ENCODE measurements at regions not wholly inside any gene's neighbourhood (a gene's known extent, or its start where the extent isn't known, plus 50 kb on each side); places are given as distances from the start of the nearest gene placed in this dataset.

DNA sequence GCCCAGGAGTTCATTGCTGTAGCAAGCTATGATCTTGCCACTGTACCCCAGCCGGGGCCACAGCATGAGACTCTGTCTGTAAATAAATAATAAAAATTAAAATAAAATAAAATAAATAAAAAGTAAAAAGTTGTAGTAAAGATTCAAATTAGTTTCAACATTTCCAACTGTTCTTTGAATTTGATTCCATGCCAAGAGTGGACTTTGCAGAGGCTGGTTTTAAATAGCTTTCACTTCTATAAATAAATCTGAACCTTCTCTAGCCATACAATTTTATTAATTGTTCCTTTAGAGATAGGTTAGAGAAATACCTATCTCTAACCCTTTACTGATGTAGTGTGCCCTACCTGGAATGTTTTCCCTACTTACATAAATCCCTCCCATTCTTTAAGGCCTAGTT is 129.7 kb upstream of the SLIT3 start:
- Histone ChIP-seq H3K4me1 (ENCODE audit: control insufficient read depth in 2 of 2, insufficient read depth in 1 of 2, low read depth in 1 of 2, low read length in 2 of 2) (peaks cover 0 to 9% of the 10 kb centered on the region in 2 donors), H3K27ac (replicated peaks; ENCODE audit: low read length) (no peak overlapping the region), H3K9ac (ENCODE audit: low read depth, low read length, poor library complexity) (no peak overlapping the region), H3K79me1 (ENCODE audit: low read depth, low read length) (no peaks in the 10 kb centered on the region), H2AK5ac (ENCODE audit: low read depth, low read length) (no peak overlapping the region), H3K4me2 (ENCODE audit: insufficient read depth, low read length, poor library complexity, severe bottlenecking) (no peak overlapping the region), H2BK15ac (ENCODE audit: low read length) (no peak overlapping the region), H3K14ac (ENCODE audit: low read length) (no peak overlapping the region), H2BK12ac (ENCODE audit: low read length) (no peak overlapping the region), H3K23ac (ENCODE audit: low read depth, low read length, poor library complexity) (no peak overlapping the region), H4K8ac (ENCODE audit: low read depth, low read length) (no peak overlapping the region), H4K91ac (ENCODE audit: low read depth, low read length, poor library complexity) (no peak overlapping the region), H3K18ac (ENCODE audit: low read length) (no peak overlapping the region), H3K9me3 (replicated peaks in 1 of 2; ENCODE audit: control insufficient read depth in 2 of 2, insufficient read depth in 1 of 2, low read depth in 1 of 2, low read length in 2 of 2) (no peaks in the 10 kb centered on the region), H3K36me3 (replicated peaks in 1 of 2; ENCODE audit: control insufficient read depth in 2 of 2, insufficient read depth in 2 of 2, low read length in 2 of 2) (no peaks in the 10 kb centered on the region), H3K27me3 (ENCODE audit: control insufficient read depth in 3 of 3, insufficient read depth in 3 of 3, low read depth in 1 of 3, low read length in 3 of 3) (no peaks in the 10 kb centered on the region), H3K4ac (ENCODE audit: low read length) (no peak overlapping the region), H3K4me3 (ENCODE audit: low read length in 2 of 2) (no peak overlapping the region), H2BK120ac (ENCODE audit: low read depth, low read length) (no peak overlapping the region), H2AFZ (ENCODE audit: low read length) (no peak overlapping the region), H2BK5ac (ENCODE audit: low read length) (no peak overlapping the region)
- no CpG with 5 or more reads among the region's 1 CpG for WGBS, 2 donors (ENCODE audit: extremely low coverage in 2 of 2, insufficient read length in 2 of 2, insufficient replicate concordance in 1 of 2)
- DNase-seq (ENCODE audit: low spot score) = no peak

DNA sequence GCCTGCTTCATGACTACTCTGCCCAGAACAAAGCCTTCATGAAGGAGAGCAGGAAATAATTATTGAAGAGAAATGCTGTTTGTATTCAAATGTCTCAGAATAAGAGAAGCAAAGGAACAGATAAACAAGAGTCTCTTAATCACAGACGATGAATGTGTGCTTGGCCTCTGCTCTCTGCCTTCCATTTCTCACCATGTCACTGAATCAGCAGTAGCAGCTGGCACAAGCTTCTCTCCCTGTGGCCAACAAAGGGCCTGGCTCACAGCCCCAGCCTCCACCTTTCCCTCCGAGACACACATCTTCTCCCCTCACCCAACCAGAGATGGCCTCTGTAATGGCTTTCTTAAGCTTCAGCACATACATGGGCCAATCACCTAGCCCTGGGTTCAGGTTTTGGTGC is 128.1 kb upstream of the SLIT3 start:
- no peak overlapping the region for H4K8ac ChIP-seq (ENCODE audit: low read depth, low read length)
- no peak overlapping the region for H2BK5ac ChIP-seq (ENCODE audit: low read length)
- H3K23ac ChIP-seq (ENCODE audit: low read depth, low read length, poor library complexity) = no peak overlapping the region
- no peak overlapping the region for H2AFZ ChIP-seq (ENCODE audit: low read length)
- H2AK5ac ChIP-seq (ENCODE audit: low read depth, low read length) = no peak overlapping the region
- no peaks in the 10 kb centered on the region for H3K79me1 ChIP-seq (ENCODE audit: low read depth, low read length)
- no peak overlapping the region for H2BK120ac ChIP-seq (ENCODE audit: low read depth, low read length)
- no peaks in the 10 kb centered on the region for H3K9me3 ChIP-seq (replicated peaks in 1 of 2; ENCODE audit: control insufficient read depth in 2 of 2, insufficient read depth in 1 of 2, low read depth in 1 of 2, low read length in 2 of 2)
- H3K27ac ChIP-seq (replicated peaks; ENCODE audit: low read length) = no peak overlapping the region
- peaks cover 2 to 7% of the 10 kb centered on the region in 2 donors for H3K4me1 ChIP-seq (ENCODE audit: control insufficient read depth in 2 of 2, insufficient read depth in 1 of 2, low read depth in 1 of 2, low read length in 2 of 2)
- no peaks in the 10 kb centered on the region for H3K36me3 ChIP-seq (replicated peaks in 1 of 2; ENCODE audit: control insufficient read depth in 2 of 2, insufficient read depth in 2 of 2, low read length in 2 of 2)
- H3K4me3 ChIP-seq (ENCODE audit: low read length in 2 of 2) = no peak overlapping the region
- H3K4ac ChIP-seq (ENCODE audit: low read length) = no peak overlapping the region
- no peak overlapping the region for H2BK15ac ChIP-seq (ENCODE audit: low read length)
- no peak overlapping the region for H3K9ac ChIP-seq (ENCODE audit: low read depth, low read length, poor library complexity)
- H2BK12ac ChIP-seq (ENCODE audit: low read length) = no peak overlapping the region
- no peak for DNase-seq (ENCODE audit: low spot score)
- H4K91ac ChIP-seq (ENCODE audit: low read depth, low read length, poor library complexity) = no peak overlapping the region
- H3K14ac ChIP-seq (ENCODE audit: low read length) = no peak overlapping the region
- WGBS, 2 donors (ENCODE audit: extremely low coverage in 2 of 2, insufficient read length in 2 of 2, insufficient replicate concordance in 1 of 2) = no CpG with 5 or more reads among the region's 2 CpGs
- no peak overlapping the region for H3K4me2 ChIP-seq (ENCODE audit: insufficient read depth, low read length, poor library complexity, severe bottlenecking)
- no peak overlapping the region for H3K18ac ChIP-seq (ENCODE audit: low read length)
- no peaks in the 10 kb centered on the region for H3K27me3 ChIP-seq (ENCODE audit: control insufficient read depth in 3 of 3, insufficient read depth in 3 of 3, low read depth in 1 of 3, low read length in 3 of 3)

DNA sequence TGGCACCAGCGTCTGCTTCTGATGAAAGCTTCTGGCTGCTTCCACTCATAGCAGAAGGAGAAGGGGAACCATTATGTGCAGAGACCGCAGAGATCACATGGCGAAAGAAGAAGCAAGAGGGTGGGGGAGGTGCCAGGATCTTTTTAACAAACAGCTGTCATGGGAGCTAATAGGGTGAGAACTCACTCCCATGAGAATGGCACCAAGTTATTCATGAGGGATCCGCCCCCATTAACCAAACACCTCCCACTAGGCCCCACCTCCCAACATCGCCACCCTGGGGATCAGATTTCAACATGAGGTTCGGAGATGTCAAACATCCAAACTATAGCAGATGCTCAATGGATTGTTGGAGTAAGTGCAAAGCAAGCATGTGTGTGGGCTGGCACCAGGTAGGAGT is 125.8 kb upstream of the SLIT3 start:
- Histone ChIP-seq H3K4me2 (ENCODE audit: insufficient read depth, low read length, poor library complexity, severe bottlenecking) (no peak overlapping the region), H2BK5ac (ENCODE audit: low read length) (no peak overlapping the region), H3K9me3 (replicated peaks in 1 of 2; ENCODE audit: control insufficient read depth in 2 of 2, insufficient read depth in 1 of 2, low read depth in 1 of 2, low read length in 2 of 2) (no peaks in the 10 kb centered on the region), H4K8ac (ENCODE audit: low read depth, low read length) (no peak overlapping the region), H2BK15ac (ENCODE audit: low read length) (no peak overlapping the region), H3K18ac (ENCODE audit: low read length) (no peak overlapping the region), H2AK5ac (ENCODE audit: low read depth, low read length) (no peak overlapping the region), H3K23ac (ENCODE audit: low read depth, low read length, poor library complexity) (no peak overlapping the region), H3K14ac (ENCODE audit: low read length) (no peak overlapping the region), H3K9ac (ENCODE audit: low read depth, low read length, poor library complexity) (no peak overlapping the region), H3K27me3 (ENCODE audit: control insufficient read depth in 3 of 3, insufficient read depth in 3 of 3, low read depth in 1 of 3, low read length in 3 of 3) (no peaks in the 10 kb centered on the region), H2BK12ac (ENCODE audit: low read length) (no peak overlapping the region), H3K79me1 (ENCODE audit: low read depth, low read length) (no peaks in the 10 kb centered on the region), H3K36me3 (replicated peaks in 1 of 2; ENCODE audit: control insufficient read depth in 2 of 2, insufficient read depth in 2 of 2, low read length in 2 of 2) (no peaks in the 10 kb centered on the region), H2BK120ac (ENCODE audit: low read depth, low read length) (no peak overlapping the region), H3K4ac (ENCODE audit: low read length) (no peak overlapping the region), H4K91ac (ENCODE audit: low read depth, low read length, poor library complexity) (no peak overlapping the region), H3K27ac (replicated peaks; ENCODE audit: low read length) (no peak overlapping the region), H3K4me3 (ENCODE audit: low read length in 2 of 2) (no peak overlapping the region), H3K4me1 (ENCODE audit: control insufficient read depth in 2 of 2, insufficient read depth in 1 of 2, low read depth in 1 of 2, low read length in 2 of 2) (peaks cover 2 to 3% of the 10 kb centered on the region in 2 donors), H2AFZ (ENCODE audit: low read length) (no peak overlapping the region)
- DNase-seq (ENCODE audit: low spot score) = no peak
- WGBS, 2 donors (ENCODE audit: extremely low coverage in 2 of 2, insufficient read length in 2 of 2, insufficient replicate concordance in 1 of 2) = no CpG with 5 or more reads among the region's 6 CpGs

GRCh38 chr5:169424670-169425378 is 123.9 kb upstream of the SLIT3 start:
- no peaks in the 10 kb centered on the region for H3K36me3 ChIP-seq (replicated peaks in 1 of 2; ENCODE audit: control insufficient read depth in 2 of 2, insufficient read depth in 2 of 2, low read length in 2 of 2)
- H3K14ac ChIP-seq (ENCODE audit: low read length) = peak overlapping the region; percentile 58
- H2BK120ac ChIP-seq (ENCODE audit: low read depth, low read length) = no peak overlapping the region
- no peaks in the 10 kb centered on the region for H3K27me3 ChIP-seq (ENCODE audit: control insufficient read depth in 3 of 3, insufficient read depth in 3 of 3, low read depth in 1 of 3, low read length in 3 of 3)
- H4K8ac ChIP-seq (ENCODE audit: low read depth, low read length) = no peak overlapping the region
- WGBS, 2 donors (ENCODE audit: extremely low coverage in 2 of 2, insufficient read length in 2 of 2, insufficient replicate concordance in 1 of 2) = no CpG with 5 or more reads among the region's 4 CpGs
- H3K9me3 ChIP-seq (replicated peaks in 1 of 2; ENCODE audit: control insufficient read depth in 2 of 2, insufficient read depth in 1 of 2, low read depth in 1 of 2, low read length in 2 of 2) = no peaks in the 10 kb centered on the region
- H3K79me1 ChIP-seq (ENCODE audit: low read depth, low read length) = no peaks in the 10 kb centered on the region
- H4K91ac ChIP-seq (ENCODE audit: low read depth, low read length, poor library complexity) = no peak overlapping the region
- no peak overlapping the region for H3K23ac ChIP-seq (ENCODE audit: low read depth, low read length, poor library complexity)
- no peak overlapping the region for H2BK15ac ChIP-seq (ENCODE audit: low read length)
- no peak overlapping the region for H3K4ac ChIP-seq (ENCODE audit: low read length)
- no peak overlapping the region for H3K4me2 ChIP-seq (ENCODE audit: insufficient read depth, low read length, poor library complexity, severe bottlenecking)
- H2BK5ac ChIP-seq (ENCODE audit: low read length) = no peak overlapping the region
- no peak overlapping the region for H2AFZ ChIP-seq (ENCODE audit: low read length)
- H2AK5ac ChIP-seq (ENCODE audit: low read depth, low read length) = no peak overlapping the region
- peaks cover 2 to 3% of the 10 kb centered on the region in 2 donors for H3K4me1 ChIP-seq (ENCODE audit: control insufficient read depth in 2 of 2, insufficient read depth in 1 of 2, low read depth in 1 of 2, low read length in 2 of 2)
- no peak overlapping the region for H2BK12ac ChIP-seq (ENCODE audit: low read length)
- H3K9ac ChIP-seq (ENCODE audit: low read depth, low read length, poor library complexity) = no peak overlapping the region
- peak overlapping the region; percentile 27 for H3K18ac ChIP-seq (ENCODE audit: low read length)
- H3K4me3 ChIP-seq (ENCODE audit: low read length in 2 of 2) = no peak overlapping the region
- H3K27ac ChIP-seq (replicated peaks; ENCODE audit: low read length) = no peak overlapping the region
- no peak for DNase-seq (ENCODE audit: low spot score)

Measured in neuronal stem cell (in vitro differentiated cells).